ENCODE measurements at regions not wholly inside any gene's neighbourhood (a gene's known extent, or its start where the extent isn't known, plus 50 kb on each side); places are given as distances from the start of the nearest gene placed in this dataset.
A peak's percentile ranks its signal among the peaks of the same experiment; 100 is the strongest.
"Not testable (repeated sequence)": the region's sequence is repeated elsewhere in the genome, so short reads cannot be mapped to it uniquely, and the experiment has no call there.

DNA sequence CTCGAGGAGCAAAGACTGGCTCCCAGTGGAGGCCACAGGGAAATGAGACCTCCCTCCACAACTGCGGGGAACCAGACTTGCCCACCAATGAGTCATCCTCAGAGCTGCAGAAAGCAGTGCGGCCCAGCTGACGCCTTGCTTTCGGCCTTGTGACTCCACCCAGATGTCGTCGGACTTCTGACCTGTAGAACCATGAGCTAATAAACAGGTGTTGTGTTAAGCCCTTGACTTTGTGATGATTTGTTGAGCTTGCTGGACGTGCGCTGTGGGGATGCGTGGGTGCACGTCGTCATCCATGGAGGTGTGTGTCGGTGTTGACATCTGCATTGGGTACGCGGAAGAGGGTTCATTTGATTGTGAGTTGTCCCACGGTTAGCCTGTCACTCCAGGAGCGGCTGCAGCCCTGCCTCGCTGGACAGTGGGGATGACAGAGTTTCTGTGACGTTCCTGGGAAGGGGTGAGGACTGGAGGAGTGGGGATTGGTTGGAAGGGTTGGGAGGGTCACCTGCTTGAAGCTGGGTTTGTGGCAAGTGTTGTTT is 154.1 kb downstream of the SH3BP4 start:
- H3K27ac ChIP-seq: no peak overlapping the region
- peaks cover 7 to 12% of the 10 kb centered on the region in 2 donors for H3K4me1 ChIP-seq (replicated peaks in 1 of 2)
- ATAC-seq (replicated peaks in 6 of 8): peak in 5 of 8 experiments; percentile 80 to 89 (median 88)
- in situ Hi-C loops (cut with MboI; ENCODE audit: low pct_unique_long_range_greater_than_20kb in 2 of 9, low sequenced_read_pairs in 9 of 9, unreplicated experiment in 9 of 9): loop anchor here (10.0 to 25.0 kb wide), 5 partner anchors 544 to 1119 kb away; no protein-coding TSS in a partner anchor
- H3K4me3 ChIP-seq: no peak overlapping the region
- WGBS, 10 experiments: 75 to 100% (median 92%) methylated on average over 1 to 13 of the region's 19 CpGs; no CpG with 5 or more reads in 3 of the 10 experiments

- Histone ChIP-seq H3K27ac (no peak overlapping the region), H3K4me3 (no peak overlapping the region), H3K4me1 (replicated peaks in 1 of 2) (peaks cover 7 to 12% of the 10 kb centered on the region in 2 donors)
- in situ Hi-C loops (cut with MboI; ENCODE audit: low pct_unique_long_range_greater_than_20kb in 2 of 9, low sequenced_read_pairs in 9 of 9, unreplicated experiment in 9 of 9): loop anchor here (10.0 to 25.0 kb wide), 5 partner anchors 545 to 1120 kb away; no protein-coding TSS in a partner anchor
- 0 to 90% (median 66%) methylated on average over 1 to 9 of the region's 10 CpGs; no CpG with 5 or more reads in 1 of the 10 experiments for WGBS, 10 experiments
- ATAC-seq (replicated peaks in 6 of 8): peak; percentile 73 to 93 (median 86)
Observed at GRCh38 chr2:235106874-235107639, 155.2 kb downstream of the SH3BP4 start.

DNA sequence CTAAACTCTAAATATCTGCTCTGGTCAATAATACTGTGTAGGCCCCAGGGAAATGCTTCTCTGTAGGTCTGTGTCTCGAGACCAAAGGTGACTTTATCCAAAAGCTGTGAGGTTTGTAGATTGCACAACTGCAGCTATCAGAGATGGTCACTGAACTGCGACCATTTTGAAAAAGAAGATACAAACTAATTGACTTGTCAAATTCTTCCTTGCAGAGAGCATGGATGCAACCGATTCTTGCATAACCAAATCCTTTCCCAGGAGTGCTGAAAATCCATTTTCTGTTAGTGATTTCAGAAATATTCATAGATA is 155.8 kb downstream of the SH3BP4 start:
- Histone ChIP-seq H3K4me1 (replicated peaks in 1 of 2) (peaks cover 7 to 12% of the 10 kb centered on the region in 2 donors), H3K27ac (no peak overlapping the region), H3K4me3 (no peak overlapping the region)
- WGBS, 10 experiments: 53 to 100% (median 92%) methylated on average over 1 to 3 of the region's 3 CpGs
- in situ Hi-C loops (cut with MboI; ENCODE audit: low pct_unique_long_range_greater_than_20kb in 2 of 9, low sequenced_read_pairs in 9 of 9, unreplicated experiment in 9 of 9): loop anchor here (10.0 to 25.0 kb wide), 5 partner anchors 545 to 1120 kb away; no protein-coding TSS in a partner anchor
- ATAC-seq (replicated peaks in 6 of 8): no peak

DNA sequence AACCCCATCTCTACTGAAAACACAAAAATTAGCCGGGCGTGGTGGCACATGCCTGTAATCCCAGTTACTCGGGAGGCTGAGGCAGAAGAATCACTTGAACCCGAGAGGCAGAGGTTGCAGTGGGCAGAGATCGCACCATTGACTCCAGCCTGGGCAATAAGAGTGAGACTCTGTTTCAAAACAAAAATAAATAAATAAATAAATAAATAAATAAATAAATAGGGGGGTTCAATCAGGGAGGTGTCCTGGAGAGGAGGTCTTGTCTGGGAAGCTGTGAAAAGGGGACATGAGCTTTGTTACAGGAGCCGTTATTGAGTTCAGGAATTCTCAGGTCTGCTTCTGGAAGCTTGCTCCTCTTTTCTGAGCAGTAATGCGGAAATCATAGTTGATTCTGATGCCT is 157.7 kb downstream of the SH3BP4 start:
- in situ Hi-C loops (cut with MboI; ENCODE audit: low pct_unique_long_range_greater_than_20kb in 2 of 9, low sequenced_read_pairs in 9 of 9, unreplicated experiment in 9 of 9): loop anchor here (10.0 to 25.0 kb wide), 5 partner anchors 547 to 1122 kb away; no protein-coding TSS in a partner anchor
- ATAC-seq (replicated peaks in 6 of 8); H3K27ac ChIP-seq; H3K4me3 ChIP-seq: not testable (repeated sequence)
- 89 to 100% (median 97%) methylated on average over 1 to 5 of the region's 7 CpGs; no CpG with 5 or more reads in 1 of the 10 experiments for WGBS, 10 experiments
- H3K4me1 ChIP-seq (replicated peaks in 1 of 2): peaks cover 7 to 12% of the 10 kb centered on the region in 2 donors

GRCh38 chr2:235112365-235112764 is 160.5 kb downstream of the SH3BP4 start:
- in situ Hi-C loops (cut with MboI; ENCODE audit: low pct_unique_long_range_greater_than_20kb in 2 of 9, low sequenced_read_pairs in 9 of 9, unreplicated experiment in 9 of 9): loop anchor here in 8 of 9 experiments (10.0 to 25.0 kb wide), 5 partner anchors 550 to 1125 kb away; no protein-coding TSS in a partner anchor
- Histone ChIP-seq H3K27ac (no peak overlapping the region), H3K4me3 (no peak overlapping the region), H3K4me1 (replicated peaks in 1 of 2) (peaks cover 4 to 6% of the 10 kb centered on the region in 2 donors)
- 93 to 100% (median 95%) methylated on average over 1 to 4 of the region's 4 CpGs; no CpG with 5 or more reads in 4 of the 10 experiments for WGBS, 10 experiments
- no peak for ATAC-seq (replicated peaks in 6 of 8)

GRCh38 chr2:235113854-235114253 is 162.0 kb downstream of the SH3BP4 start:
- Histone ChIP-seq H3K4me1 (replicated peaks in 1 of 2) (peaks cover 4 to 6% of the 10 kb centered on the region in 2 donors), H3K4me3 (no peak overlapping the region), H3K27ac (no peak overlapping the region)
- in situ Hi-C loops (cut with MboI; ENCODE audit: low pct_unique_long_range_greater_than_20kb in 2 of 9, low sequenced_read_pairs in 9 of 9, unreplicated experiment in 9 of 9): loop anchor here in 8 of 9 experiments (10.0 to 25.0 kb wide), 5 partner anchors 552 to 1127 kb away; no protein-coding TSS in a partner anchor
- 73 to 88% (median 80%) methylated on average over 1 to 4 of the region's 10 CpGs; no CpG with 5 or more reads in 5 of the 10 experiments for WGBS, 10 experiments
- ATAC-seq (replicated peaks in 6 of 8): peak in 1 of 8 experiments; percentile 32

DNA sequence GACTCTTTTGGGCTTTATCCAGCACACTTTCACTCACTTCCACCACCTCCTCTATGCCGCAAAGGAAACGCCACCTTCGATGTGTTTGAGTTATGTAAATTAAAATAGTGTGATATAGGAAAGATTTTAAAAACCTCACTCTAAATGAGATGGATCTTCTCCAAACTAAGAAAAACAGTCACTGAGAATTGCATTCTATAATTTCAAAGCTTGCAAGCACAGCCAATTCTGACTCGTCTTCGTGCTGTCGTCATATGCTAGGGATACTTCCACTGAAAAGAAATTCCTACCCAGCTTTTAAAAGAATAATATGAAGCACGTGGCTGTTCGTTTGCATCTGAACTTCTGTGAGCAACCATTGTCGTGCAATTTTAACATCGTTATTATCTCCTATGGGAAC is 162.5 kb downstream of the SH3BP4 start:
- 65 to 98% (median 79%) methylated on average over 4 to 9 of the region's 10 CpGs; no CpG with 5 or more reads in 2 of the 10 experiments for WGBS, 10 experiments
- peaks cover 4 to 6% of the 10 kb centered on the region in 2 donors for H3K4me1 ChIP-seq (replicated peaks in 1 of 2)
- in situ Hi-C loops (cut with MboI; ENCODE audit: low pct_unique_long_range_greater_than_20kb in 2 of 9, low sequenced_read_pairs in 9 of 9, unreplicated experiment in 9 of 9): loop anchor here in 8 of 9 experiments (10.0 to 25.0 kb wide), 5 partner anchors 552 to 1127 kb away; no protein-coding TSS in a partner anchor
- no peak overlapping the region for H3K4me3 ChIP-seq
- no peak for ATAC-seq (replicated peaks in 6 of 8)
- no peak overlapping the region for H3K27ac ChIP-seq

- 48 to 100% (median 93%) methylated on average over 2 to 4 of the region's 4 CpGs for WGBS, 10 experiments
- Histone ChIP-seq H3K27ac (no peak overlapping the region), H3K4me1 (replicated peaks in 1 of 2) (peaks cover 4 to 6% of the 10 kb centered on the region in 2 donors), H3K4me3 (no peak overlapping the region)
- no peak for ATAC-seq (replicated peaks in 6 of 8)
- in situ Hi-C loops (cut with MboI; ENCODE audit: low pct_unique_long_range_greater_than_20kb in 2 of 9, low sequenced_read_pairs in 9 of 9, unreplicated experiment in 9 of 9): loop anchor here in 8 of 9 experiments (10.0 to 25.0 kb wide), 5 partner anchors 553 to 1128 kb away; no protein-coding TSS in a partner anchor
Observed at GRCh38 chr2:235115521-235115920, 163.7 kb downstream of the SH3BP4 start.

- in situ Hi-C loops (cut with MboI; ENCODE audit: low pct_unique_long_range_greater_than_20kb in 2 of 9, low sequenced_read_pairs in 9 of 9, unreplicated experiment in 9 of 9): loop anchor here in 8 of 9 experiments (10.0 to 25.0 kb wide), 5 partner anchors 555 to 1130 kb away; no protein-coding TSS in a partner anchor
- WGBS, 10 experiments: 0 to 35% (median 5%) methylated on average over 1 to 3 of the region's 3 CpGs
- H3K27ac ChIP-seq: no peak overlapping the region
- H3K4me3 ChIP-seq: no peak overlapping the region
- peak in 1 of 8 experiments; percentile 31 for ATAC-seq (replicated peaks in 6 of 8)
- H3K4me1 ChIP-seq (replicated peaks in 1 of 2): peaks cover 4 to 6% of the 10 kb centered on the region in 2 donors
Observed at GRCh38 chr2:235116885-235117492, 165.2 kb downstream of the SH3BP4 start.

GRCh38 chr2:235126768-235127167 is 175.0 kb downstream of the SH3BP4 start:
- 10 to 82% (median 42%) methylated on average over 1 to 3 of the region's 3 CpGs; no CpG with 5 or more reads in 1 of the 10 experiments for WGBS, 10 experiments
- in situ Hi-C loops (cut with MboI; ENCODE audit: low pct_unique_long_range_greater_than_20kb in 2 of 9, low sequenced_read_pairs in 9 of 9, unreplicated experiment in 9 of 9): loop anchor here in 7 of 9 experiments (25.0 kb wide), 3 partner anchors 361 to 611 kb away; partner anchors contain the start of gene AGAP1 (in 1 of the 7)

DNA sequence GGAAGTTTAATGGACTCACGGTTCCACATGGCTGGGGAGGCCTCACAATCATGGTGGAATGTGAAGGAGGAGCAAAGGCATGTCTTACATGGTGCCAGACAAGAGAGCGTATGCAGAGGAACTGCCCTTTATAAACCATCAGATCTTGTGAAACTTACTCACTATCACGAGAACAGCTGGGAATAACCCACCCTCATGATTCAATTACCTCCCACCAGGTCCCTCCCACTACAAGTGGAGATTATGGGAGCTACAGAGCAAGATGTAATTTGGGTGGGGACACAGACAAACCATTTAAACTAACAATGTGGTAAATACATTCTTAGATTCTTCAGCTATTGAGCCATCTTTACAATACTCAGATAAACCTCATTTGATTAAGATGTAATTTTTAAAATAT is 176.1 kb downstream of the SH3BP4 start:
- ATAC-seq (replicated peaks in 6 of 8): peak in 2 of 8 experiments; percentile 54 to 78
- 60 to 100% (median 83%) methylated on average over 1 to 3 of the region's 3 CpGs; no CpG with 5 or more reads in 1 of the 10 experiments for WGBS, 10 experiments
- no peak overlapping the region for H3K4me3 ChIP-seq
- H3K4me1 ChIP-seq (replicated peaks in 1 of 2): peaks cover 0 to 5% of the 10 kb centered on the region in 2 donors
- in situ Hi-C loops (cut with MboI; ENCODE audit: low pct_unique_long_range_greater_than_20kb in 2 of 9, low sequenced_read_pairs in 9 of 9, unreplicated experiment in 9 of 9): loop anchor here in 7 of 9 experiments (25.0 kb wide), 3 partner anchors 359 to 609 kb away; partner anchors contain the start of gene AGAP1 (in 1 of the 7)
- H3K27ac ChIP-seq: no peak overlapping the region

More at GRCh38 chr2:235126768-235127167, 175.0 kb downstream of the SH3BP4 start:
- H3K27ac ChIP-seq: no peak overlapping the region
- ATAC-seq (replicated peaks in 6 of 8): peak in 2 of 8 experiments; percentile 38 to 64
- peaks cover 0 to 5% of the 10 kb centered on the region in 2 donors for H3K4me1 ChIP-seq (replicated peaks in 1 of 2)
- H3K4me3 ChIP-seq: no peak overlapping the region

DNA sequence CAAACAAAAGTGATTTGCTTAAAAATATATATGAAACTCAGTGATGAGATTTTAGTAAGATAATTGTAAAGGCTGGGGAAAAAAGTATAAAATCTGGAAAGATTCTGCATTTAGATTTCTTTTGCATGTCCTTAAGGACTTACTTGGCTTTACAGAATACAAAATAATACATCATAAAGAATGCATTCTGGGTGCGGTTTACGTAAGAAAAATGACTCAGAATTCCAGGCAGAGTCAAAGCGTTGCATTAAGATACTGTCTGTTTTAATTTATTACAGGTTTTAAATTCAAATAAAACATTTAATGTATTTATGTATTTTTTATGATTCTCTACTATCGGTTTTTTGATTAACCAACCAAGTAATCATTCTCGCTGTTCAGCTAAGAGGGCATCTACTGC is 178.0 kb downstream of the SH3BP4 start:
- WGBS, 10 experiments: 19 to 88% (median 60%) methylated on average over 4 to 5 of the region's 5 CpGs
- peaks cover 0 to 9% of the 10 kb centered on the region in 2 donors for H3K4me1 ChIP-seq (replicated peaks in 1 of 2)
- no peak overlapping the region for H3K4me3 ChIP-seq
- in situ Hi-C loops (cut with MboI; ENCODE audit: low pct_unique_long_range_greater_than_20kb in 2 of 9, low sequenced_read_pairs in 9 of 9, unreplicated experiment in 9 of 9): loop anchor here in 7 of 9 experiments (10.0 to 25.0 kb wide), 4 partner anchors 357 to 615 kb away; partner anchors contain the start of gene AGAP1 (in 1 of the 7)
- H3K27ac ChIP-seq: no peak overlapping the region
- peak in 2 of 8 experiments; percentile 49 to 78 for ATAC-seq (replicated peaks in 6 of 8)

Measured in motor neuron (in vitro differentiated cells).